ENCODE measurements at regions not wholly inside any gene's neighbourhood (a gene's known extent, or its start where the extent isn't known, plus 50 kb on each side); places are given as distances from the start of the nearest gene placed in this dataset.
A peak's percentile ranks its signal among the peaks of the same experiment; 100 is the strongest.
"Not testable (repeated sequence)": the region's sequence is repeated elsewhere in the genome, so short reads cannot be mapped to it uniquely, and the experiment has no call there.

DNA sequence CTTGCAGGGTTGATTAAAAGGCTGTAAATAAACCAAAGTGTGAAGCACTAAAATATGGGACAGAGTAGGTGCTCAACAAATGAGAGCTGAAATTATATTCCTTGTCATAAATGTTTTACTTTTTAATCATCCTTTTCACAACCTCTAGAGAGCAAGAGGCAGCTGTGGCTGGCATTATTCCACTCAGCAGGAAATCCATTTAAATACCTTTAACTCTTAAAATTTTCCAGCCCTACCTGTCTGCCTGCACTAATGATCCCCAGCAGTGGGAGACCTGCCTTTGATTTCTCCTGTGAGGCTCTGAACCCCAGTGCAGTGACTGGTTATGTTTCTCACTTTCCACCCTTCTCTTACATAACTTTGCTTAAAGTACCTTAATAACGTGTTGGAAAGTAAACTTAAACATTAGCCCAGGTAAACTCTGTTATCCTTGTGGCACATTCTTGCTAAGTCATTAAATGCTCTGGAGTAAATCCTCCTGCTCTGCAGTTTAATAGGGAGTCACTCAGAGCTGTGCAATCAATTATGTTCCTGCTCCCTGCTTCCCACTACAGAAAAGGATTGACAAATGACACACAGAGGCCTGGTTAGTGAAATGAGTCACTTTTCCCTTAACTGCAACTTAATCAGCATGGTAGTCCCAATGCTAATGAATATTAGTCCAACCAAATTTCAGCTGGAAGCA is 755.7 kb upstream of the USP15 start:
- DNase-seq (ENCODE audit: low spot score), result no peak

GRCh38 chr12:61513499-61513898 is 746.7 kb upstream of the USP15 start:
- DNase-seq (ENCODE audit: low spot score), result no peak

GRCh38 chr12:61514016-61514415 is 746.2 kb upstream of the USP15 start:
- DNase-seq (ENCODE audit: low spot score), result peak; percentile 31

- DNase-seq (ENCODE audit: low spot score), result no peak
Observed at GRCh38 chr12:61521258-61521657, 738.9 kb upstream of the USP15 start.

DNA sequence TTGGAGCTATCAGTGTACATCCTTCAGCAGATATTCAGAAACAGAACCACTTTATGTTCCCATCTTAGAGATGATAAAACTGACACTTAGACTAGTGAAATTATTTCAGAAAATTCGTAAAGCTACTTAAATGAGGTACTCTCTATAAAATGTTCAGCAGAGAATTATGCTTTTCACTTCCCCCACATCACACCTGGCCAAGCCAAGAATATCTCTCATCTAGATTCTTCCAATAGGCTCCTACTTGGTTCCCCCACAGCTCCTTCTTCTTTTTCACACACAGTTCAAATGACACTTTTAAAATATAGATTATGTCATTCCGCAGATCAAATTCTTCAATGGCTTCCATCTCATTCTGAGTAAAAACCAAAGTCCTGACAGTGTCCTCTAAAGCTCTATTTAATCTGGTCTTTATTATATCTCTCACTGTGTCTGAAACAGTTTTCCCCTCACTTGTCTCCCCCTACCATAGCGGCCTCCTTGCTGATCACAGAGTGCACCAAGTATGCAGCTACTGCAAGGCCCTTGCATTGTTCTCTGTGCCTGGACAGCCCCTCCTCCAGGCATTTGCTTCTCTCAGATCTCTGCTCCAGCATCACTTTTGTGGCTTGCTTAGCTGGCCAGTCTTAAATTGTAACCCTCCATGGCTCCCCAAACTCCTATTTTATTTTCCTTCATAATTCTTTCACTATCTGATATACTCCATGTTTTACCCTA is 736.8 kb upstream of the USP15 start:
- no peak for DNase-seq (ENCODE audit: low spot score)

DNA sequence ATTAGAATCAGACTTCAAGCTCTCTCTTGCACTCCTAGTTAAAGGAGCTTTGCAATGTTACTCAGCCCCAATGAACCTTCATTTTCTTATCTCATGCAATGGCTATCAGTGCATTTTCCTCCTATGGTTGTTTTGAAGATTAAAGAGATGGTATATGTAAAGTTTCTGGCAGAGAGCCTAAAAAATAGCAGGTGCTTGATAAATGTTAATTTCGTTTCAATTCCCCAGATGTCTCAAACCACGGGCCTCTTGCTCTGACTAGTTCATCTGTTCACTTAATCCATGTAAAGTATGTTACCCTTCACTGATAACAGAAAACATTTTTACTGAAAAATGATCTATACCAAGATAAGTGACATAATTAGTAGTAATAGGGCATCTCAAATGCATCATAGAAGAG is 735.4 kb upstream of the USP15 start:
- DNase-seq (ENCODE audit: low spot score), result no peak

DNA sequence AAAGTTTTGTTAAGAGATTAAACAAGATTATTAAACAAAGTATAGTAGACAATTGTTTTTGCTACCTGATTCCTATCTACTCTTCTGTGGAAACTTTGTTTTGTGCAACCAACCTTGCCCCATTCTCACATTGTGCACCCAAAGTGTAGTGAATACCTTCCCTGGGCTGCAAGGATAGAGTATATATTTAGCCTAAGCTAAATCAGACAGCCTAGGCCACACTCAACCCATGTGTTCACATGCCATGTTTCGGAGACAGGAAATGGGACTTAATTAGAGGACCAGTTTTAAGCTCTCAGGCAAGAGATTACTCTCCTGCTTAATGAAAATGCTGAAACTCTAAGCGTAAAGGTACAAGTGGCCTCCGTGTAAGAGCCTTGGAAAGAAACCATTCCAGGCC is 734.9 kb upstream of the USP15 start:
- DNase-seq (ENCODE audit: low spot score), result no peak

DNA sequence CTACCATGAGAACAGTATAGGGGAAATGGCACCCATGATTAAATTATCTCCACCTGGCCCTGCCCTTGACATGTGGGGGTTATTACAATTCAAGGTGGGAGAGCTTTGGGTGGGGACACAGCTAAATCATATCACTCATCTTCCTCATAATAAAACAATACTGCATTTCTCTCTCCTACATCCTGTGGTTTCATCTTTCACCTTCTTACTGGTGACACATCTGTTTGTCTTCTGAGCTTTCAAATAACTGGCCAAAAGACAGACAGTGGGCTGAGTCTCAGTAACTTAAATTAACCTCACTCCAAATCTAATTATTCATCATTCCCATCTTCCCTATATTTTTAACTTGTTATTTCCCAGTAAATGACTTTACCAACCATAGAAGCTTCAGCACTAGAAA is 729.7 kb upstream of the USP15 start:
- no peak for DNase-seq (ENCODE audit: low spot score)

- no peak for DNase-seq (ENCODE audit: low spot score)
Observed at GRCh38 chr12:61531195-61531594, 729.0 kb upstream of the USP15 start.

GRCh38 chr12:61536117-61536516 is 724.1 kb upstream of the USP15 start:
- no peak for DNase-seq (ENCODE audit: low spot score)

- DNase-seq (ENCODE audit: low spot score), result peak; percentile 22
Observed at GRCh38 chr12:61536525-61536924, 723.7 kb upstream of the USP15 start.

- DNase-seq (ENCODE audit: low spot score), result no peak
Observed at GRCh38 chr12:61538951-61539350, 721.3 kb upstream of the USP15 start.

- no peak for DNase-seq (ENCODE audit: low spot score)
Observed at GRCh38 chr12:61542551-61542950, 717.7 kb upstream of the USP15 start.

GRCh38 chr12:61546296-61546695 is 713.9 kb upstream of the USP15 start:
- no peak for DNase-seq (ENCODE audit: low spot score)

DNA sequence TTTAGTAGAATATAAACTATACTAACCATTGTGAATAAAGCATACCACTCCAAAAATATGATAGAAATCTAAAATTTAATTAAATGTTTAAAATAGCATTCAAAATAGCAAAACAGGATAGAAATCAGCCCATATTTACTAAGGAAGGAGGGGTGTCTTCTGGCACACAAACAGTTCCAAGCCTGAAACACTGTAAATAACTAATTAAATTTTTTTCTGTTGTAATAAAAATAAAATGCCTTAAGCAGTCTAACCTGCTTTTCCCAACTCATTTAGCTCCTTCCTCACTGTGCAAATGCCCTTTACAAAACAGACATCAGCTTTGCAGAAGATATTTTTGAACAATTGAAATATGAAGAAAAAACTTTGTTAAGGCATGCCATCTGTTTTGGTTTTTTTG is 707.1 kb upstream of the USP15 start:
- DNase-seq (ENCODE audit: low spot score), result no peak

DNA sequence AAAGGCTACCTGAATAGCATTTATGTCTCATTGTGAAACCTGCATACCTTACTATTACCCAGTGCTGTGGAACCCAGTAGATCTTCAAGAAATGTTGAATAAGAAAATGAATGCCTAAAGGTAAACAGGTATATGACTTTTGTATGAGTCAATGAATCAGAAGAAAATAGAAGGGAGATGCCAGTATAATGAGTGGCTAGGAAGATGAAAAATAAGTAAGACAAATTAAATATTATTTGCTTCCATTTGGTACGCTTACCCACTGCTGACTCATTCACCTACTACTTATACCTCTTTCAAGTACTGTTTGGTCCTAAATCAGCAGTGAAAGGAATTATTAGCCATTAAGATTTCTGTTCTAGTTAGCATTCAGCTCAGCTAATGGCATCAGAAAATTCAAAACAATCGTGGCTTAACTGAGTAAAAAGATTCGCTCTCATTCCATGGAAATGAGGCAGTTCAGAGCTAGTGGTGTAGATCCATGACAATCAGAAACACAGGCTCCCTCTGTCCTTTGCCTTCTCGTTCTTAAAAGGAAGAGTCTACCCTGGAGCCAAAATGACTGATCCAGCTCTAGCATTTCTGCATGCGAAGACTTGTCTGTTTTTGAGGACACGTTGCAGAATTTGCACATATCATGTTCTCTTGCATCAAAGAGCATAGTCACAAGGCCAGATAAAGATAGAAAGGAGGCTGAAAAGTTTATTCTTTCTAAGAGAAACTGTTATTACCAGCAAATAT is 705.8 kb upstream of the USP15 start:
- no peak for DNase-seq (ENCODE audit: low spot score)

DNA sequence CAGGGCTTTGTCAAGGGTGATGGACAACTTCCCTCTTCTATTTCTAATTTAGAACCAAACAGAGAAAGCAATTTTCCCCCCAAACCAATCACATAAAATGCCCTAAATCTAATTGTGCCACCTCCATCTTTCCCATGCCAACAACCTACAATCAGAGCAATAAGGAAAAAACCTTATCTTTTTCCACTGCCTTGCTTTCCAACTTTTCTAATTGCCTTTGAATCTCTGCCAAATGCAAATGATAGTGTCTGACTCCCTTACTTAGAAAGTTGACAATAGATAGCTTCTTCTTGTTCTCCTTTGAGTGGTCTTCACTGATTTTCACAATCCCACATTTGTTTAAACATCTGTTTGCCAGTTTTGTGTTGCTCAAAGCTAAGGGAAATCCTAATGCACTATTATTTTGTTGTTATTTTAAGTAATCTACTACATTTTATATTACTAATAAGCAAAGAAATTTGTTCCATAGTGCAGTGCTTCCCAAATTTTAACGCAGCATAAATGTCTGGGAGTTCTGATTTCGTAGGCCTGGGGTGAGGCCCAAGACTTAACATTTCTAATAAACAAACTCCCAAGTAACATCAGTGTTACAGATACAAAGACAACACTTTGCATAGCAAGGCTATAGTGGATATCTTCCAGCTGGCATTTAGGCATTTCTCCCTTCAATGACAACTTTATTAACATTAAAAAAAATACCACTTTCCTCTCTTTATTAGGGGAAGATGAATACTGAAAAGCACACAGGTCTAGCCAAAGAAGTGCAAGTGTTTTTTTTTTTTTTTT is 696.3 kb upstream of the USP15 start:
- no peak for DNase-seq (ENCODE audit: low spot score)

- no peak for DNase-seq (ENCODE audit: low spot score)
Observed at GRCh38 chr12:61564466-61564865, 695.7 kb upstream of the USP15 start.

- DNase-seq (ENCODE audit: low spot score), result no peak
Observed at GRCh38 chr12:61566183-61566582, 694.0 kb upstream of the USP15 start.

DNA sequence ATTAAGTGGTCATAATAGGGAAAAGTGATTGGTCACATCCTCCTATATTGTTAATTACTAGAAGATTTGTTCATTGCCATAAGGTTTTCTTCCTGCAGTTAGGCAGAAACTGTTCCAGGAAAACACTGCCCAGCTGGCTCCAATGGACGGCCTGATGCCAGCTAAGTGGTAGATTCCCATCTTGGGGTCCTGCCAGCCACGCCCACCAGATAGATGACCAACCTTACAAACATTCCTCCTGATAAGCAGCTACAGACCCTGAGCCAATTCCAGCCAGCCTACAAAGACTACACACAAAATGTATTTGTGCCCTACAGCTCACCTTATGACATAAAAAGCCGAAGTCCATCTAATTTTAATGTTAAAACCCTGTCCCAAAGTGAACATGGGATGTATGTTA is 685.9 kb upstream of the USP15 start:
- no peak for DNase-seq (ENCODE audit: low spot score)

DNA sequence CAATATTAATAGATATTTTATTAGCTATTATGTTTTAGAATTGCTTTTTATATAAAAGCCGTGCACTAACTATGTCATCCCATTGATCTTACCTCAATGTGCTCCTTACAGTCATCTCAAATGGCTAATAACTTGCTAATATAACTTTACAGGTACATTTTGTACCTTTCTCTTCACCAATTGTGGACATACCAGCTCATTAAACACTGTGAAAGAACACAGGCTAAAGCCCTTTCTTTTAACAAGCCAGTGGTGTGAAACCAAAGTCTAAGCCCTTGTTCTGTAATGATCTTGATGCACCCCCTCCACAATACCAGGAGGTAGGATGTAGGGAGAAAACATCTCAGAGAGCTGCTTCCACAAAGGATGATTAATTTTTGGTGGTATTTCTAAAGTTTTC is 675.3 kb upstream of the USP15 start:
- no peak for DNase-seq (ENCODE audit: low spot score)

DNA sequence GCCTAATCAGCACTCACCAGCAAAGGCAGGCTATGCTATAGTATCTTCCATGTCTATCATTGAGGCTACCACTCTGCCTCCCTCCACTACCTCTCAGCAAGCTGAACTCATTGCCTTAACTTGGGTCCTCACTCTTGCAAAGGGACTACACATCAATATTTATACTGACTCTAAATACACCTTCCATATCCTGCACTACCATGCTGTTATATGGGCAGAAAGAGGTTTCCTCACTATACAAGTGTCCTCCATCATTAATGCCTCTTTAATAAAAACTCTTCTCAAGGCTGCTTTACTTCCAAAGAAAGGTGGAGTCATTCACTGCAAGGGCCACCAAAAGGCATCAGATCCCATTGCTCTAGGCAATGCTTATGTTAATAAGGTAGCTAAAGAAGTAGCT is 669.3 kb upstream of the USP15 start:
- not testable (repeated sequence) for DNase-seq (ENCODE audit: low spot score)

Measured in putamen (tissue), 1 donor.